Neural progenitor cell (in vitro differentiated cells): ENCODE measurements at regions not wholly inside any gene's neighbourhood (a gene's known extent, or its start where the extent isn't known, plus 50 kb on each side); places are given as distances from the start of the nearest gene placed in this dataset.

Experiments used
- DNase-seq: peaks from one replicate; pipeline ENCODE4 v3.0.0-alpha.2; 2016; ENCODE audit warnings: low spot score
- H2AFZ ChIP-seq: fragments of 200-600 bp; sonication (generic); replicated peaks from 2 replicates; pipeline ENCODE4 v1.6.1; 2016; ENCODE audit warnings: antibody characterized with exemption
- H3F3A ChIP-seq: fragments of 200-600 bp; sonication (generic); 2 replicates; pipeline ENCODE4 v1.6.1; 2016; ENCODE audit warnings: antibody characterized with exemption, low read depth
- H3K27ac ChIP-seq: fragments of 200-600 bp; sonication (generic); 2 replicates; pipeline ENCODE4 v1.5.1; 2016; ENCODE audit warnings: mild to moderate bottlenecking
- H3K27me3 ChIP-seq: fragments of 200-600 bp; sonication (generic); 2 replicates; pipeline ENCODE4 v1.6.1; 2016; ENCODE audit warnings: mild to moderate bottlenecking, moderate library complexity
- H3K36me3 ChIP-seq: fragments of 200-600 bp; sonication (generic); 2 replicates; pipeline ENCODE4 v1.5.1; 2016
- H3K4me1 ChIP-seq: fragments of 200-600 bp; sonication (generic); 2 replicates; pipeline ENCODE4 v1.6.1; 2016; ENCODE audit warnings: mixed run types
- H3K4me2 ChIP-seq: fragments of 200-600 bp; sonication (generic); 2 replicates; pipeline ENCODE4 v1.6.1; 2016
- H3K4me3 ChIP-seq: fragments of 200-600 bp; sonication (generic); 2 replicates; pipeline ENCODE4 v1.5.1; 2016
- H3K79me2 ChIP-seq: fragments of 200-600 bp; sonication (generic); 2 replicates; pipeline ENCODE4 v1.6.1; 2016; ENCODE audit warnings: low read depth
- H3K9ac ChIP-seq: fragments of 200-600 bp; sonication (generic); 2 replicates; pipeline ENCODE4 v1.6.1; 2016
- H3K9me3 ChIP-seq: fragments of 200-600 bp; sonication (generic); 2 replicates; pipeline ENCODE4 v1.5.1; 2016; ENCODE audit warnings: low read depth
- H4K20me1 ChIP-seq: fragments of 200-600 bp; sonication (generic); 2 replicates; pipeline ENCODE4 v1.6.1; 2016; ENCODE audit warnings: low read depth
- H3K27ac Mint-ChIP-seq: 3 replicates; pipeline ENCODE4 v1.8.0; 2021; ENCODE audit warnings: mixed read lengths
- H3K27me3 Mint-ChIP-seq: 2 replicates; pipeline ENCODE4 v1.8.0; 2022; ENCODE audit warnings: low read depth, mild to moderate bottlenecking, inconsistent platforms, moderate library complexity, mixed read lengths; ENCODE audit not compliant: insufficient read depth
- H3K36me3 Mint-ChIP-seq: 3 replicates; pipeline ENCODE4 v1.8.0; 2021; ENCODE audit warnings: mixed read lengths
- H3K4me1 Mint-ChIP-seq: 3 replicates; pipeline ENCODE4 v1.8.0; 2021; ENCODE audit warnings: mixed read lengths
- H3K4me3 Mint-ChIP-seq: 3 replicates; pipeline ENCODE4 v1.8.0; 2021; ENCODE audit warnings: mild to moderate bottlenecking, moderate library complexity, mixed read lengths
- H3K9me3 Mint-ChIP-seq: 3 replicates; pipeline ENCODE4 v1.8.0; 2020; ENCODE audit warnings: mixed read lengths
- CTCF ChIP-seq: fragments of 200-600 bp; sonication (generic); IDR thresholded peaks from 2 replicates; pipeline ENCODE4 v1.5.1; 2017; ENCODE audit warnings: antibody characterized with exemption, mild to moderate bottlenecking
- EZH2 ChIP-seq: fragments of 200-600 bp; sonication (generic); IDR thresholded peaks from 2 replicates; pipeline ENCODE4 v1.6.1; 2017; ENCODE audit warnings: antibody characterized with exemption, mild to moderate bottlenecking, moderate library complexity
- EZH2phosphoT487 ChIP-seq: fragments of 200-600 bp; sonication (generic); IDR thresholded peaks from 2 replicates; pipeline ENCODE4 v1.6.1; 2017; ENCODE audit warnings: antibody characterized with exemption

GRCh38 chr1:224510880-224511645 is 76.5 kb upstream of the WDR26 start:
- Histone ChIP-seq H3K27me3 (no peaks in the 10 kb centered on the region), H2AFZ (no peak overlapping the region), H3K79me2 (no peaks in the 10 kb centered on the region), H3F3A (no peaks in the 10 kb centered on the region), H3K36me3 (no peaks in the 10 kb centered on the region), H3K4me3 (no peak overlapping the region), H3K9me3 (no peaks in the 10 kb centered on the region), H3K9ac (no peak overlapping the region), H3K27ac (no peak overlapping the region), H4K20me1 (no peaks in the 10 kb centered on the region), H3K4me2 (no peak overlapping the region), H3K4me1 (peaks cover 7% of the 10 kb centered on the region)
- DNase-seq: no peak
- Mint-ChIP-seq H3K27me3 (no peaks in the 10 kb centered on the region), H3K4me3 (no peak overlapping the region), H3K4me1 (peaks cover 16% of the 10 kb centered on the region), H3K36me3 (no peaks in the 10 kb centered on the region), H3K9me3 (no peaks in the 10 kb centered on the region), H3K27ac (no peak overlapping the region)
- TF ChIP-seq EZH2 (no peak), CTCF (no peak), EZH2phosphoT487 (no peak)

GRCh38 chr1:224512600-224513151 is 78.1 kb upstream of the WDR26 start:
- Histone ChIP-seq H3K4me2 (no peak overlapping the region), H3F3A (no peaks in the 10 kb centered on the region), H2AFZ (no peak overlapping the region), H3K9me3 (no peaks in the 10 kb centered on the region), H3K36me3 (no peaks in the 10 kb centered on the region), H4K20me1 (no peaks in the 10 kb centered on the region), H3K9ac (no peak overlapping the region), H3K4me1 (no peaks in the 10 kb centered on the region), H3K4me3 (no peak overlapping the region), H3K27me3 (no peaks in the 10 kb centered on the region), H3K79me2 (no peaks in the 10 kb centered on the region), H3K27ac (no peak overlapping the region)
- DNase-seq: no peak
- H3K27ac Mint-ChIP-seq: no peak overlapping the region
- TF ChIP-seq EZH2 (no peak), EZH2phosphoT487 (no peak), CTCF (no peak)
- no peaks in the 10 kb centered on the region for H3K27me3 Mint-ChIP-seq
- peaks cover 7% of the 10 kb centered on the region for H3K4me1 Mint-ChIP-seq
- H3K4me3 Mint-ChIP-seq: no peak overlapping the region
- no peaks in the 10 kb centered on the region for H3K36me3 Mint-ChIP-seq
- H3K9me3 Mint-ChIP-seq: no peaks in the 10 kb centered on the region

GRCh38 chr1:224513383-224513782 is 78.8 kb upstream of the WDR26 start:
- no peaks in the 10 kb centered on the region for H3K4me1 ChIP-seq
- H3K27me3 ChIP-seq: no peaks in the 10 kb centered on the region
- no peaks in the 10 kb centered on the region for H3K9me3 ChIP-seq
- no peak overlapping the region for H2AFZ ChIP-seq
- no peaks in the 10 kb centered on the region for H3K79me2 ChIP-seq
- TF ChIP-seq EZH2phosphoT487 (no peak), EZH2 (no peak), CTCF (no peak)
- H3K36me3 Mint-ChIP-seq: no peaks in the 10 kb centered on the region
- no peaks in the 10 kb centered on the region for H3K9me3 Mint-ChIP-seq
- no peaks in the 10 kb centered on the region for H3F3A ChIP-seq
- no peaks in the 10 kb centered on the region for H4K20me1 ChIP-seq
- no peak overlapping the region for H3K4me3 ChIP-seq
- H3K4me1 Mint-ChIP-seq: peaks cover 8% of the 10 kb centered on the region
- no peak overlapping the region for H3K9ac ChIP-seq
- DNase-seq: no peak
- H3K4me3 Mint-ChIP-seq: no peak overlapping the region
- no peak overlapping the region for H3K27ac Mint-ChIP-seq
- no peaks in the 10 kb centered on the region for H3K27me3 Mint-ChIP-seq
- H3K4me2 ChIP-seq: no peak overlapping the region
- H3K27ac ChIP-seq: no peak overlapping the region
- H3K36me3 ChIP-seq: no peaks in the 10 kb centered on the region
